Activated naive CD8-positive, alpha-beta T cell treated with anti-CD3 and anti-CD28 coated beads, Interleukin-2, amount 10 ng/mL, durations not matched to agents 7 days and 5 days (primary cell): ENCODE measurements at regions not wholly inside any gene's neighbourhood (a gene's known extent, or its start where the extent isn't known, plus 50 kb on each side); places are given as distances from the start of the nearest gene placed in this dataset.

Experiments used
- ATAC-seq: fragments of 150-1000 bp; cut with Tn5 transposase; one replicate; pipeline ENCODE4 v1.10.0; 2021; ENCODE audit warnings: low read depth, moderate library complexity
- POLR2A ChIA-PET: fragments of 350-600 bp; sonication (Branson Sonifier 250); formaldehyde crosslinking; loops from one replicate; lab custom pipeline; 2021; ENCODE audit warnings: antibody characterized with exemption; lab: Charles Lee
- DNase-seq: peaks from one replicate; pipeline ENCODE4 v3.0.0; 2021
- H3K27ac Mint-ChIP-seq: one replicate; pipeline ENCODE4 v1.8.0; 2022; ENCODE audit warnings: mild to moderate bottlenecking, mixed read lengths
- H3K27me3 Mint-ChIP-seq: one replicate; pipeline ENCODE4 v1.8.0; 2022; ENCODE audit warnings: mild to moderate bottlenecking, moderate library complexity, mixed read lengths
- H3K36me3 Mint-ChIP-seq: one replicate; pipeline ENCODE4 v1.8.0; 2021; ENCODE audit warnings: mild to moderate bottlenecking, mixed read lengths
- H3K4me1 Mint-ChIP-seq: one replicate; pipeline ENCODE4 v1.8.0; 2021; ENCODE audit warnings: mixed read lengths
- H3K4me3 Mint-ChIP-seq: one replicate; pipeline ENCODE4 v1.8.0; 2022; ENCODE audit warnings: mild to moderate bottlenecking, moderate library complexity, mixed read lengths
- H3K9me3 Mint-ChIP-seq: one replicate; pipeline ENCODE4 v1.8.0; 2021; ENCODE audit warnings: mixed read lengths

DNA sequence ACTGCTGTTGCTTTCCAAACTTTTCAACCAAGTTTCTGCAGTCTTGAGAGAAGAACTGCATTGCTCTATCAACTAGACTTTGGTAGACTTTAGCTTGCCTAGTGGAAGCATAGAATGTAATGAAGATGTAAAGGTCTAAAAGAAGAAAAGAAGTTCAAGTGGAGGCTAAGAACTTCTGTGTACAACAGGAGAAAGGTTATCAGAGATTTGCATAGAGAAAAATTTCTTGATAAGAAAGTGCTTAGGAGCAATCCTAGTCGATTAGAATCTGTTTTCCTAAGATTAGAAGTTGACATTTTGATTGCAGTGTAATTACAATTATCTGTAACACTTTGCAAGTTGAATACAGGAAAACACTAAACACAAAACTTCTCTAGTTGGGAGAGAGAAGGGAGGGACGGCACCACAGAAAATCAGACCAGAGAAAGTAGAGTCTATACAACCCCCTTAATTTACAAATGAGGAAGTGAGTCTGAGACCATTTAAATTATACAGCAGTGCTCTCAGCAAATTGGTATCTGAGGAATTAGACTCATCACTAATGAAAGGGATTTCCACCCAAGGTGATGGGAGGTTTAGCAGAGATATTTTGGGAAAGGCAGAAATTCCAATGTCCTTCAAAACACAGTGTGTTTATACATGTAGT, 194.3 kb upstream of the MARCKS start:
- Mint-ChIP-seq H3K4me3 (no peak overlapping the region), H3K27me3 (peaks cover 3% of the 10 kb centered on the region), H3K36me3 (no peaks in the 10 kb centered on the region), H3K27ac (no peak overlapping the region), H3K4me1 (no peaks in the 10 kb centered on the region), H3K9me3 (no peaks in the 10 kb centered on the region)
- DNase-seq (no peak), ATAC-seq (no peak)
- POLR2A ChIA-PET = no interaction called here

DNA sequence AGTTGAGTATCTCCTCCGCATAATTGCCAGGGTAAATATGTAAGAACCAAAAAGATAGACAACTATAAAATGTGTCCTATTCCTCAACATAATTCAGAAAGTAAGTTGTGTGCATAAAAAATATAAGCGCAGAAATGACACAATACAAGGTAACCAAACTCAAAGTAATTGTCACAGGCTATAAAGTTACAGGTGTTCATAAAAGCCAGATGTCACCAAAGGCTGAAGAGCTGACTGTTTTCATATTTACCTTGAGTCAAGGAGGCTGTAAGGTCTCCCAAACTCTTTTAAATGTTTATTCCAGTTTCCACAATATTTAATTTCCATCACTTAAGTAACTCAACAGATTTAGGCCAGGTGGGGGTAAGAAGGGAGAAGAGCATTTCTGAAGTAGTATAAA, 192.2 kb upstream of the MARCKS start:
- no peak for ATAC-seq
- no peaks in the 10 kb centered on the region for H3K9me3 Mint-ChIP-seq
- H3K27me3 Mint-ChIP-seq = peaks cover 3% of the 10 kb centered on the region
- no peaks in the 10 kb centered on the region for H3K4me1 Mint-ChIP-seq
- H3K36me3 Mint-ChIP-seq = no peaks in the 10 kb centered on the region
- H3K27ac Mint-ChIP-seq = no peak overlapping the region
- POLR2A ChIA-PET = no interaction called here
- H3K4me3 Mint-ChIP-seq = no peak overlapping the region
- DNase-seq = no peak

DNA sequence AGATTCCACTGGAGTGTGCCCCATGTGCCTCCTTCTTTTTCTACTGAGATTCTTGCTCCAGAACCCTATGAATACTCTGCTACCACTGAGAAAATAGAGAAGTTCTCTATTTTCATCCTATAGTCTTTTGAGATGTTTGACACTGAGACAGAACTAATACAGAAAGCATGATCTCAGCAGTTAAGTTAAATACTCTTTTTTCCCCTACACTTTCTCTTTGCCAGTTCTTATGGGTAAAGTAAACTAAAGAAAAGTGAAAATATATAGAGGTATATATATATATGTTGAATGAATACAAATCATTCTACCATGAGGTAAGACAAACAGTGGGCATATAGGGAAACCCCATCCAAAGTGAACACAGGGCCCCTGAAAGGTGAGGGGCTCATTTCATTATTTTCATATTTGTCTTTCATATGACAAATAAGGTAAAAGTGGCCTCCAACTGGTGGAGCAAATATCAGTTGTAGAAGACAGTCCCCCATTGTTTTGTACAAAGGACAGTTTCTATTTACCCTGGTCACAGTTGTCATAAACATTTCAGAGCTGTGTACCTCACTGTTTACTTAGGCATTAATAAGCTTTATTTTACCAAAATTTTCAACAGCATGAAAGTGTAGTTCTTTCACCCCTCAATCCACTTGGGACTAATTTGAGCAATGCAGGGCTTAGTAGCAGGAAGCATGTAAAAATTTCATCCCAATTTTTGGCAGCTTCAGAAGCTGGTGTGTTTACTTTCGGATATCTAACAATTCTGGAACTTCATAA, 188.3 kb upstream of the MARCKS start:
- POLR2A ChIA-PET = no interaction called here
- Mint-ChIP-seq H3K4me1 (no peaks in the 10 kb centered on the region), H3K27ac (no peak overlapping the region), H3K27me3 (peaks cover 3% of the 10 kb centered on the region), H3K36me3 (no peaks in the 10 kb centered on the region), H3K9me3 (no peaks in the 10 kb centered on the region), H3K4me3 (no peak overlapping the region)
- ATAC-seq (no peak), DNase-seq (no peak)

DNA sequence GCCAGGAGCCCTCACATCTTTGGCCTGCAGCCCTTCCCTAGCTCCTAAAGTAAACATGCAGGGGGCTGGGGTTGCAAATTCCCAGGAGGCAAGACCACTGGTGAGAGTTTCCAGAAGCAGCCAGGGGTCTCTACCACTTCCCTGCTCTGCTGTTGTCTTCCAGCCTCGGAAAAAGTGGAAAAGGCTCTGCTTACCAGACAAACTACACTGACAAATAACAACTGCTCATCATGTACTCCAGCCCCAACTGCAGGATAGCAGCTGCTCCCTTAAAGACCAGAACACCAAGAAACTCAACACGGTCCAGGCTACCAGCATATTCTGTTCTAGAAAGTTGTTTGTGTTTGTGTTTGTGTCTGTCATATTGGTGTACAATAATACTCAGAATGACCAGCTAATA, 187.5 kb upstream of the MARCKS start:
- ATAC-seq (no peak), DNase-seq (no peak)
- H3K4me1 Mint-ChIP-seq = no peaks in the 10 kb centered on the region
- no peak overlapping the region for H3K4me3 Mint-ChIP-seq
- no peak overlapping the region for H3K27ac Mint-ChIP-seq
- H3K27me3 Mint-ChIP-seq = peaks cover 3% of the 10 kb centered on the region
- no peaks in the 10 kb centered on the region for H3K9me3 Mint-ChIP-seq
- H3K36me3 Mint-ChIP-seq = no peaks in the 10 kb centered on the region
- POLR2A ChIA-PET = no interaction called here

DNA sequence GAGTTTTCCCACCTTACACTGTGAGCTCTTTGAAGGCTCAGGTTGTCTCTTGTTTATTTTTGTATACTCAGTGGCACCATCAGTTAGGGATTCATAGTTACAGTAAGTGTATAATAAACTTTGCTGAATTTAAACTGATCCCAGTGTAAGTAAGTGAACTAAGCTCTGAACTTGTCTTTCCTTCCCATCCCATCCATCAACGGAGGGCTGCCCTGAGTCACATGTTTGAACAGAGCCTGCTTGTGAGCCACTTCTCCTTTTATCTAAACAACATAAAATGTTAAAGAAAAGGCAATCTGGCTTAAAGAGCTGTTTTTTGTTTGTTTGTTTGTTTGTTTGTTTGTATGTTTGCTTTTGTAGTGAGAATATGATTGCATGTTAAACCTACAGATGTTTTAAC, 185.7 kb upstream of the MARCKS start:
- Mint-ChIP-seq H3K9me3 (no peaks in the 10 kb centered on the region), H3K4me3 (no peak overlapping the region), H3K27me3 (peaks cover 3% of the 10 kb centered on the region), H3K36me3 (no peaks in the 10 kb centered on the region), H3K27ac (no peak overlapping the region), H3K4me1 (no peaks in the 10 kb centered on the region)
- DNase-seq (no peak), ATAC-seq (no peak)
- POLR2A ChIA-PET = no interaction called here

DNA sequence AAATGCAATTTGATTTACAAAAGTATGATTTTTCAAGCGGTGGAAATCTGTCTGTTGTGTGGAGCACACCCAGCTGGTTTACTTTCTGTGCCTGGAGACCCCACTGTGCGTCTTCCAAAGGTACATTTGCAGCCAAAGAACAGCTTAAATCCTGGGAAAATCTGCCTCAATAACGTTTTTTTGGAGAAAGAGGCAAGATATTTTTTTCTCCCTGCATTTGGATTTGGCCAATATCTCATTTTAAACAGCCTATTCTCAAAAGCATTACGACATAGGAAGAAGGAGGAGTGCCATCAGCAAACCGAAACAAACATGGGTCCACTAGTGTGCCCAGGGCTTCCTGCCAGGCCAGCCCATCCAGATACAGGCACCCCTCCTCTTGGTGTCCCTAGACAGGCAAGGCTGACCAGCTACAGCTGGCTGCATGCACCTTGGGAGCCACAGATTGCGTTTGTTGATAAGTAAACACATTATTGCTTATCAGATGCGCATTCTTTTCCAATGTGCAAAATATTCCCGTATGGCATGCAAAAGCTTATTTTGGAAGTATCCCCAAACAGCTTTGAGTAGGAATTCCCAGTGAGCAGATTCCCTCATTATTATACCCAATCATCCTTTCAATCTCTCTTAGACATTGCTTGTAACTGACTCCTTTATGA, 184.5 kb upstream of the MARCKS start:
- no peaks in the 10 kb centered on the region for H3K9me3 Mint-ChIP-seq
- no peak for DNase-seq
- POLR2A ChIA-PET = no interaction called here
- H3K36me3 Mint-ChIP-seq = no peaks in the 10 kb centered on the region
- H3K27me3 Mint-ChIP-seq = peaks cover 3% of the 10 kb centered on the region
- no peaks in the 10 kb centered on the region for H3K4me1 Mint-ChIP-seq
- ATAC-seq = no peak
- H3K4me3 Mint-ChIP-seq = no peak overlapping the region
- no peak overlapping the region for H3K27ac Mint-ChIP-seq

DNA sequence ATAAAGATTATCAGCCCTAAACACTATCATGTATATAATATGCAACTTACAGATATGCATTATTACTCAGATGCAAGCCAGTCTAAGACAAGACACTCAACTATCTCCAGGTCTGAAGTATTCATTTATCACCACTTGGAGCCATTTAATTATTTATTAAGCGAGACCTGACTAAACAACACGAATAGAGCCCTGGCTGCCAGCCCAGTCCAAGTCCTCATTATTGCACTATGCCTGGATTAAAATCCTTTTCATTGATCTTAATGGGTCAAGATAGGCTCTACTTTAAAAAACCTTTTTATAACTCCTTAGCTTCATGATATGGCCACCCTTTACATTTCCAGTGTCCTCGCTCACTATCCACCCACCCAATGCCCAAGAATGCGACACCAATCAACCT, 183.1 kb upstream of the MARCKS start:
- no peak for ATAC-seq
- Mint-ChIP-seq H3K4me1 (no peaks in the 10 kb centered on the region), H3K27me3 (peaks cover 3% of the 10 kb centered on the region), H3K9me3 (no peaks in the 10 kb centered on the region), H3K36me3 (no peaks in the 10 kb centered on the region), H3K4me3 (no peak overlapping the region), H3K27ac (no peak overlapping the region)
- POLR2A ChIA-PET = no interaction called here
- no peak for DNase-seq

DNA sequence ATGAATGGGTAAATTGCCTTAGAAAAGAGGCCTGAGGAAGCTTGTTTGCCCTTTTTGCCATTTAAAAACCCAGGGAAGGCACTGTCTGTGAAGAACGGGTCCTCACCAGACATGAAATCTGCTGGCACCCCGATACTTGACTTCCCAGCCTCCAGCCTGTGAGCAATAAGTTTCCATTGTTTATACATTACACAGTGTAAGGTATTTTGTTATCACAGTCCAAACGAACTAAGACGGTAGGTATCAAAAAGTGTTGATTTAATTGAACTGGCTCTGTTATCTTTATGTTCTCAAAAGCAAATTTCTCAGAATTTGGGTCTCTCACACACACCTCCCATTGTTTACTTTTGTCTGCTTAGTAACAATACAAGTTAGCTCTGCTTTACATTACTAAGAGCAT, 181.1 kb upstream of the MARCKS start:
- DNase-seq = no peak
- Mint-ChIP-seq H3K27ac (no peak overlapping the region), H3K9me3 (no peaks in the 10 kb centered on the region), H3K4me3 (no peak overlapping the region), H3K36me3 (no peaks in the 10 kb centered on the region), H3K4me1 (no peaks in the 10 kb centered on the region), H3K27me3 (peaks cover 3% of the 10 kb centered on the region)
- ATAC-seq = no peak
- POLR2A ChIA-PET = no interaction called here

DNA sequence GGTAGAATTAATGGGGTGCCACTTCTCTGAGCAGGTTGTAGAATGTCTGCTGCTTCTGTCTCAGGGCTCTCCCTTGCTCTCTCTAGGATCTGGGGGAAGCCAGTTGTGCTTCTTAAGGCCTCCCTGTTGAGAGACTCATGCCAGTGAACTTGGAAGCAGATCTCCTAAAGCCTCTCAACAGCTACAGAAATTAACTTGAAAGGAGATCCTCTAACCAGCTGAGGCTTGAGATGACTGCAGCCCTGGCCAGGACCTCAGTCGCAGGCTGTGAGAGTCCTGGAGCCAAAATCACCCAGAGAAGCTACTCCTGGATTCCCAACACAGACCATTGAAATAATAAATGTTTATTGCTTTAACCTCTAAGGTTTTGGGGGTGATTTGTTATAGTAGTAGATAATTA, 180.2 kb upstream of the MARCKS start:
- no peaks in the 10 kb centered on the region for H3K27me3 Mint-ChIP-seq
- POLR2A ChIA-PET = no interaction called here
- no peaks in the 10 kb centered on the region for H3K36me3 Mint-ChIP-seq
- DNase-seq (no peak), ATAC-seq (no peak)
- H3K4me1 Mint-ChIP-seq = no peaks in the 10 kb centered on the region
- no peak overlapping the region for H3K27ac Mint-ChIP-seq
- no peak overlapping the region for H3K4me3 Mint-ChIP-seq
- no peaks in the 10 kb centered on the region for H3K9me3 Mint-ChIP-seq

DNA sequence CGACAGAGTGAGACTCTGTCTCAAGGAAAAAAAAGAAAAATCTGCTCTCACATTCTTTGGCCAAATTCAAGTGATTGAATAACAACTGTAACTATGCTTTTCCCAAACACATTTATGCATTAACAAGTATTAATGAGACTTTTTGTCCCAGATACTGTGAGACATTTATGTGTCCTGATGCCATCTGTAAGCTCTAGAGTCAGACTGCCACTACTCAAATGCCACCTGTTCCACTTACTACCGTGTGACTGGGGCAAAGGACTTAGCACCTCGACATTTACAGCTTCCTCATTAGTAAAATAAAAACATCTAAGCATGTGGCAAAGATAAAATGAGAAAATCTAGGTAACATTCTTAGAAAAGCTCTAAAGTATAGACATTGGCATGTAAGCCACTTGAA, 178.1 kb upstream of the MARCKS start:
- ATAC-seq = no peak
- Mint-ChIP-seq H3K9me3 (no peaks in the 10 kb centered on the region), H3K36me3 (no peaks in the 10 kb centered on the region), H3K4me1 (no peaks in the 10 kb centered on the region), H3K27me3 (peaks cover 2% of the 10 kb centered on the region), H3K4me3 (no peak overlapping the region), H3K27ac (no peak overlapping the region)
- POLR2A ChIA-PET = no interaction called here
- no peak for DNase-seq

DNA sequence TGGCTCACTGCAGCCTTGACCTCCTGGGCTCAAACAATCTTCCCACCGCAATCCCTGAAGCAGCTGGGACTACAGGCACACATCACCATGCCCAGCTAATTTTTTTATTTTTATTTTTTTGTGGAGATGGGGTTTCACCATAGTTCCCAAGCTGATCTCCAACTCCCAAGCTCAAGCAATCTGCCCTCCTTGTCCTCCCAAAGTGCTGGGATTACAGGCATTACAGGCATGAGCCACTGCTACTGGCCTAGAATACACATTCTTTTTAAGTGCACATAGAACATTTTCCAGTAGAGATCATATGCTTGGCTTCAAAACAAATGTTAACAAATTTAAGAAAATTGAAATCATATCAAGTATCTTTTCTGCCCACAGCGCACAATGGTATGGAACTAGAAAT, 176.8 kb upstream of the MARCKS start:
- H3K27me3 Mint-ChIP-seq = peaks cover 5% of the 10 kb centered on the region
- H3K4me1 Mint-ChIP-seq = no peaks in the 10 kb centered on the region
- H3K9me3 Mint-ChIP-seq = no peaks in the 10 kb centered on the region
- H3K36me3 Mint-ChIP-seq = no peaks in the 10 kb centered on the region
- ATAC-seq (no peak), DNase-seq (no peak)
- no peak overlapping the region for H3K4me3 Mint-ChIP-seq
- H3K27ac Mint-ChIP-seq = no peak overlapping the region
- POLR2A ChIA-PET = no interaction called here

DNA sequence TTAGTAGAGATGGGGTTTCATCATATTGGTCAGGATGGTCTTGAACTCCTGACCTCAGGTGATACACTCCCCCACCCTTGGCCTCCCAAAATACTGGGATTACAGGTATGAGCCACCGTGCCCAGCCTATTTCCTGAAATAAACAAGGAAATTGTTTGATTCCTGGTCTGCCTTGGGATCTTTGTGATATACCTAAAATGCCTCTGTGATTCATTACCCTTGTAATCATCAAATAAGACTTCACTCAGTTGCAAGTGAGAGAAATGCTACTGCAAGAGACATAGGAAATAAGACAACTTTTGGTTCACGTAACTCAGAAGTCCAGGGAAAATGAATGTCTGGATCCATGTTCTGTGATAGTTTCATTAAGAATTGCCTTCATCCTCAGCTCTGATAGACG, 173.2 kb upstream of the MARCKS start:
- Mint-ChIP-seq H3K9me3 (no peaks in the 10 kb centered on the region), H3K27ac (no peak overlapping the region), H3K4me1 (no peaks in the 10 kb centered on the region), H3K4me3 (no peak overlapping the region), H3K27me3 (peaks cover 5% of the 10 kb centered on the region), H3K36me3 (no peaks in the 10 kb centered on the region)
- DNase-seq = no peak
- POLR2A ChIA-PET = no interaction called here
- no peak for ATAC-seq

DNA sequence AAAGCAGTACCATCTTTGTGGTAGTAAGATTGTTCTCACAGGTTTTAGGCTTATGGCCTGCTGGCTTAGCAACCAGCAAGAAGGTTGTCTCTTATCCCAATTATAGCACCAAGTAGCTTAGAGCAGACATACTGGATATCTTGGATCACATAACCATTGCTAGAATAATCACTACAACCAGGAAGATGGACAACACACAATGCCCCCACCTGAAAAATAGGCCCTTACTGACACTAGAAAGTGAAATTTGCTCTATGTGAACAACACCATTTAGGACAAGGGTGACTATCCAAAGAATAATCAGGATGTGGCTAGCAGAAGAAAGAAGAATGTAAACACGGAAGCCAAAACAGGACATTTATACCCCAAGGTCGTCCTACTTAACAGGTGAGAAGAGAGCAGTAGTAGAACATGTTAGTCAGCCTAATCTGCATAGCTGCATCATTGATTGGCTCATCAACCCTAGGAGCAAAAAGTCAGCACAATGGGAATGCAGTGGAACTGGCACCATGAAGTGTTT, 172.7 kb upstream of the MARCKS start:
- ATAC-seq (no peak), DNase-seq (no peak)
- Mint-ChIP-seq H3K27ac (no peak overlapping the region), H3K4me3 (no peak overlapping the region), H3K4me1 (no peaks in the 10 kb centered on the region), H3K9me3 (no peaks in the 10 kb centered on the region), H3K27me3 (peaks cover 5% of the 10 kb centered on the region), H3K36me3 (no peaks in the 10 kb centered on the region)
- POLR2A ChIA-PET = no interaction called here

DNA sequence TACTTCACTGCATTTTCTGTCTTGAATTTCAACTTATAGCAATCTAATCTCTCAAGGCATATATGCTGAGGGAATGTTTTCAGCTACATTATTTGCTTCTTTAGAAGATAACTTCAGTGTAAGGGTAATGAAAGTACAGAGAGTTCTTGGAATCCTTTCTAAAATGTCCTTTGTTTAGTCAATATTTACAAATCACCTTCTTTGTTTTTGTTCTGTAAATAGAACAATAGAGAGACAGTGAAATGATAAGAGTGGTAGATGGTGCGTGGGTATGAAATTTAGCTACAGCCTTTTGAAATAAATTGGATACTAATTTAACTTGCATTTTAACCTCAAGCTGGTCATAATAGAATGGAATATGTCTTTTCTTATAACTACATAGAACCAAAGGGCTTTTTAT, 171.1 kb upstream of the MARCKS start:
- Mint-ChIP-seq H3K4me1 (no peaks in the 10 kb centered on the region), H3K36me3 (no peaks in the 10 kb centered on the region), H3K27ac (no peak overlapping the region), H3K4me3 (no peak overlapping the region), H3K9me3 (no peaks in the 10 kb centered on the region), H3K27me3 (peaks cover 5% of the 10 kb centered on the region)
- POLR2A ChIA-PET = no interaction called here
- DNase-seq = no peak
- no peak for ATAC-seq
